H54 (cell line): ENCODE measurements at regions not wholly inside any gene's neighbourhood (a gene's known extent, or its start where the extent isn't known, plus 50 kb on each side); places are given as distances from the start of the nearest gene placed in this dataset.

Source experiments
- DNase-seq: peaks from one replicate; pipeline ENCODE4 v3.0.0; 2011; ENCODE audit warnings: low spot score, mixed read lengths; ENCODE audit not compliant: insufficient read length
- FAIRE-seq: peaks from 3 replicates; lab custom pipeline; 2011; peaks lifted over from hg19 to GRCh38; lab: Jason Lieb, UNC
- POLR2A ChIP-seq: IDR thresholded peaks from 2 replicates; pipeline ENCODE4 v1.6.1; 2011; ENCODE audit warnings: low read depth, mild to moderate bottlenecking, low read length

DNA sequence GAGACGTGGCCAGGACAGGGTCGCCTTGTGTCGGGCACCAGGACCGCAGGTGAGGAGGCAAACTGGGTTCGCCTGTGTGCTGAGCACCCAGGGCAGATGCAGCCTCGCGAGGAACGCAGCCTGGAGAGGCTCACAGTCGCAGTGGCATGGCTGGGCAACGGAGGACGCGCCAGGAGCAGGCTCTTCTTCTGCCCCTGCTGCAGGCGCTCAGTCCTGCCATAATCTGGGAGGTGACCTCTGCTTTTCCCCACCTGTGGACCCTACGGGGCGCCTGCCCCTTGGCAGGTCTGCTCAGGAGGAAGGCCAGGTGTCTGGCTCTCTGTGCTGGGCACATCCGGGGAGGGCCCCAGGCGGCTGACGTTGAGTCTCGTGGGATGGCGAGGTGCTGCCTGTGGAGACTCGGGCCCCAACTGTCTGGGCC is 1136.2 kb downstream of the BRD1 start:
- DNase-seq = no peak
- TF ChIP-seq POLR2A = no peak
- no peak for FAIRE-seq

DNA sequence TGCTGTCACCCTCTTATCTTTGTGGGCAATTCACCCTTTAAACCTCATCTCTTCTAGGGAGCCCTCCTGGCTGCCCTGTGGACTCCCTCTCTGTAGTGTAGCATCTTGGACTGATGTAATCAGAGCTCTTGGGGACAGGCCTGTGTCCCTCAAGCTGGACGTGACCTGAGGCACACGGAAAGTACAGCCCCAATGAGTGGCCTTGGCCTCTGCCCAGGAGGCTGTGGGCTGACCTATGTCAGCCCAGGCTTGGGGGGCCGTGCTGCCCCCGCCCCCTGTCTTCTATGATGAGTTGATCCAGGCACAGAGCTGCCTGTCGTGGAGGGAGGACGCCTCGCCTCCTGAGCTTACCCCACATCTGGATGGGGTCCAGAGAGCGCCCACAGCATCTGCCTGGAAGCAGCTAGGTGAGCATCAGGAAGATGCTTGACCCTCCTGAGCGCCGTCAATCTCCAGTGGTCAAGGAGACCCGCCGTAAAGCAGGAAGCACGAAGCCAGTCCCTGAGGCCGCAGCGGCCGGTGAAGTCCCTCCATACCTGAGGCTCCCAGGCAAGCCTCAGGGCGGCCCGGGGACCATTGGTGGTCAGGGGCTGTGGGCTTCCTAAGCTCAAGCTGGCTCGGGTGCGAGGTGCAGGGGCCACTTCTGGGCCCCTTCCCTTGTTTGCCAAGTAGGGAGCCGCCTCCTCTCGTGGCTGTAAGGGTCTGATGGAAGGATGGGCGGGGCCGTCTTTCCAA is 1136.9 kb downstream of the BRD1 start:
- FAIRE-seq (no peak), DNase-seq (no peak)
- TF ChIP-seq POLR2A = no peak

DNA sequence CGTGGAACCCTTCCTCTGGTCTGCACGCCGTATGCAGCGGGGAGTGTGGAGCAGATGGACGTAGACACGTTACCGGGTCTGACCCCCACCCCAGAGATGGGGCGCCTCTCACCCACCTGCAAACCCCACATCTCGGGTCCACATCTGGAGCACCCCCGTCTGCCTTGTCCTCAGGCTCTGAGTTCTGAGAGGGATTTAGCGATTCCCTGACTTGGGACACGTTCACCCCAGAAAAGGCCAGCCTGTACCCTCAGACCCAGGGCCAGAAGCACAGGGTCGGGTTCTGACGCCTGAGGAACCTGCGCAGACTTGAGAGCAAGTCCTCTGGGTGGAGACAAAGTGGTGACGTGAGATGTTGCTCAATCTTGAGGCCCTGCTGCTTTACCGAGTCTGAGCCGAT is 1138.5 kb downstream of the BRD1 start:
- no peak for TF ChIP-seq POLR2A
- DNase-seq (no peak), FAIRE-seq (no peak)

DNA sequence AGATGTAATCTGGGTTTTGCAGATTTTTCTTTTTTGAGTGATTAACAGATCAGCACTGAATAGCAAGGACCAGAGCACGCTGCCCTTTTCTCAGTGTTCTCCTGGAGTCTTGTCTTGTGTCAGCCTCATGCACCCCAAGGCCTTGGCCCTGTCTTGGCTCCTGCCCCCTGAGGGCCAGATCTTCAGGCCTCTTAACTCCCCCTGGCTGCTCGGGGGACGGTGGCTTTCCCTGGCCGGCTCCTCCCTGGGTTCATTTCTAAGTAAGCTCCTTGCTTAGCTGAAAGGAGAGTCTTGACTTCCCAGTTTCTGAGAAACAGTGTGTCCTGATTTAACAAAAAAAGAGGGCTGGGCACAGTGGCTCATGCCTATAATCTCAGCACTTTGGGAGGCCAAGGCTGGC is 1139.3 kb downstream of the BRD1 start:
- no peak for TF ChIP-seq POLR2A
- FAIRE-seq (no peak), DNase-seq (no peak)

DNA sequence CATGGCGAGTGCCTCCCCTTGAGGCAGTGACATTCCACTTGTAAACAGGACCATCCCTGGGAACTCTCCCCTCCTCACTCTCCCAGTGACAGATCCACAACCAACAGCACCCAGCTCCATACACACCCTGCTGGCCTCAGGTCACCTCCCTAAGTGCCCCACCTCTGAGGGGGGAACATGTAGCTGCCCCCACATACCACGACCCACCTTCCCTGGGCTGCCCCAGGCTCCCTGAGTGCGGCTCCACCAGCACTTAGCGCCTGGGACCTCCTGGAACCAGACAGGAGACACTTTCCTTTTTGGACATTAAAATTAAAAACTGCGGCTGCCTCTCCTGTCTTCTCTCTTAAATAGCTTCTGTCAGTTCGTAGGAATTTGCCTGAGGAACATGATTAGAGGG is 1140.1 kb downstream of the BRD1 start:
- FAIRE-seq (no peak), DNase-seq (no peak)
- TF ChIP-seq POLR2A = no peak

DNA sequence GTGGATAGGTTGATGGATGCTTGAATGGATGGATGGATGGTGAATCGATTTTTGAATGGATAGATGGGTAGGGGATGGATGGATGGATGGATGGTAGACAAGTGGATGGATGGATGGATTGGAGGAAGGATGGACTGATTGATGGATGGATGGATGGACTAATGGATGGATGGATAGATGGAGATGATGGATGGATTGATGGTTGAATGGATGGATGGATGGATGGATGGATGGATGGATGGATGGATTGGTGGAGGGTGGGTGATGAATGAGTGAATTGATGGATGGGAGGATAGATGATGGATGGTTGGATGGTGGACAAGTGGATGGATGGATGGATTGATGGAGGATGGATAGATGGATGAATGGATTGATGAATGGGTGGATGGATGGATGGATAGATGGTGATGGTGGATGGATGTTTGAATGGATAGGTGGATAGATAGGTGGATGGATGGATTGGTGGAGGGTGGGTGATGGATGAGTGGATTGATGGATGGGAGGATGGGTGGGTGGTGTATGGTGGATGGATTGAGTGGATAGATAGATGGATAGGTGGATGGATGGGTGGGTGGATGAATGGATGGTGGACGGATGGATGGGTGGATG is 1140.9 kb downstream of the BRD1 start:
- TF ChIP-seq POLR2A = no peak
- DNase-seq (no peak), FAIRE-seq (no peak)

DNA sequence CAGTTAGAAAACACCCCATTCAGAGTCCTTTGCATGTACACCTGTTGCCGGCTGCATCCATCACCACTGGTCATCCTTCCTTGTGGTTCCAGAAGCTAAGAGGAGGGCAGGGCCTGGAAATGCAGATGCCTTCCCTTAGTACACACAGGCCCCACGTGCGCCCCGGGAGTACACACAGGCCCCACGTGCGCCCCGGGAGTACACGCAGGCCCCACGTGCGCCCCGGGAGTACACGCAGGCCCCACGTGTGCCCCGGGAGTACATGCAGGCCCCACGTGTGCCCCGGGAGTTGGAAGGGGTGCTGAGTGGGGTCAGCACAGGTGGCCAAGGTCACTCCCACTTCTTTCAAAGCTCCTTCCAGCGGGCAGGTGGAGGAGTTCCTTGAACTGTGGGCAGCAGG is 1141.9 kb downstream of the BRD1 start:
- no peak for TF ChIP-seq POLR2A
- DNase-seq (no peak), FAIRE-seq (no peak)

DNA sequence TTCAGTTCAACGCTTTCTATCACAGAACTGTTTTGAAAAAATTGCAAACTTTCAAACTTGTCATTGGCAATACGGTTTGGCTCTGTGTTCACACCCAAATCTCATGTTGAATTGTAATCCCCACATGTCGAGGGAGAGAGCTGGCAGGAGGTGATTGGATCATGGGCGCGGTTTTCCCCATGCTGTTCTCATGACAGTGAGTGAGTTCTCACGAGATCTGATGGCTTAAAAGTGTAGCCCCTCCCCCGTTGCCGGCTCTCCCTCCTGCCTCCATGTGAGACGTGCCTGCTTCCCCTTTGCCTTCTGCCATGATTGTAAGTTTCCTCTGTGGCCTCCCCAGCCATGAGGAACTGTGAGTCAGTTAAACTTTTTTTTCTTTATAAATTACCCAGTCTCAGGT is 1144.0 kb downstream of the BRD1 start:
- TF ChIP-seq POLR2A = no peak
- FAIRE-seq = no peak
- no peak for DNase-seq

DNA sequence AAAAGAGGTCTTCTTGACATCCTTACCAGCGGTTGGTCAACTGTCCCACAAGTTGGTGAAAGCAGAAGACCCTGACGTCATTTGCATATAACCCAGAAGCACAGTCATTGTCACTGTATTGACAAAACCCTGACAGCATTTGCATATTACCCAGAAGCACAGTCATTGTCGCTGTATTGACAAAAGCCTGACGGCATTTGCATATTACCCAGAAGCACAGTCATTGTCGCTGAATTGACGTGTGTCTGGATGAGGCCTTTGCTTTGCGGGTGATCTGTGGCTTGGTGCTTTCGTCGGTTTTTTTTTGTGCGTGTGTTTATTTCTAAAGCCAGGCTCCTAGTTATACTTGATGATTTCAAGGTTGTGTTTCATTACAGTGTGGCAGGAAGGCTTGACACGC is 1145.2 kb downstream of the BRD1 start:
- DNase-seq (no peak), FAIRE-seq (no peak)
- no peak for TF ChIP-seq POLR2A

DNA sequence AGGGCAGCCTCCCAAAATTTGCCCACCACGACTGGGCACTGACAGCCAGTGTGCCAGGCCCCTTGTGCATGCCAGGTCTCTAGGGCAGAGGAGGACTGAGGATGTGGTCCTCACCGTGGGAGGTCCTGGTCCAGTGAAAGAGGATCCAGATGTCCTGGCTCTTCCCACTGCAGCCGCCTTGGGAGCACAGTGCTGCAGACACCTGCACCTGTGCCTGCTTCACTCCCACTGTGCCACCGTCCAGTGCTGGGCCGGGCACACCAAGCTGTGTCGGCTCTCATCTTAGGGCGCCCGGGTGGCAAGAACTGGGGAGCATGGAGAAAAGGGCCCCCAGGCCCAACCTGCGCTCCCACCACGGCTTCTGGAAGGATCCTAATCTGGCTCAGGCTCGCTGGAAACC is 1147.1 kb downstream of the BRD1 start:
- no peak for FAIRE-seq
- no peak for DNase-seq
- TF ChIP-seq POLR2A = no peak

DNA sequence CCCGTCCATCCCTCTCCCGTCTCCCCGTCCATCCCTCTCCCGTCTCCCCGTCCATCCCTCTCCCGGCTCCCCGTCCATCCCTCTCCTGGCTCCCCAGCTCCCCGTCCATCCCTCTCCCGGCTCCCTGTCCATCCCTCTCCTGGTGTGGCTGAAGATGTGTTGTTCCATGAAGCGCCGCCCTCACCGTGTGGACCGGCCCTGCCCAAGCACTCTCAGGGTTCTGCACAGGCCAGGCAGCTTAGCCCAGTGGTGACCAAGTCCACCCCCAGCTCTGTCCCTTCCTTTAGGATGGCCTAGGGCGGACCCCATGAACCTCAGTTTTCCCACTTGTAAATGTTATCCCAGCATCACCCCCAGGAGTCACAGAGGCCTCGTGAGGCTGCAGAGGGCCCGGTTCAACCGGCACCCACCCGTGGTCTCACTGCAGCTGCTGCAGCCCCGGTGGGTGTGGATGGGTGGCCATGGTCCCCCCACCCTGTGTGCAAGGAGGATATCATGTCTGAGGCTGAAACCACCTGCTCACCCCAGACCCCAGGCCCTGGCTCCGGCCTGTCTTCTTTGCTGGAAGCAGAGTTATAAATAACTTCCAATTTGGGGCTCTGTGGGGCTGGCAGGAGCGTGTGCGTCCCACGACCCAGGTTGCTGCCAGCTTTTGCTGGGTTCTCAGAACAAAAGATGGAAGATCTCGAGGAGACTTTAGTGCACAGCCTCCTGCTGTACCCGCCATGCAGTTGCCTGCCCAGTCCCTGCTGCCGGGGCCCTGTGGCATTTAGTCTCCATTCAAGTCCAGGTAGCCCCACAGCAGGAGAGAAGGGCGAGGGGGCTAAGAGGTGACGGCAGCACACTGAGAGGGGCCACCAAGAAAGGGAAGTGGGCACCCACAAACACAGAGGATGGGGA is 1147.8 kb downstream of the BRD1 start:
- FAIRE-seq = no peak
- no peak for DNase-seq
- no peak for TF ChIP-seq POLR2A

DNA sequence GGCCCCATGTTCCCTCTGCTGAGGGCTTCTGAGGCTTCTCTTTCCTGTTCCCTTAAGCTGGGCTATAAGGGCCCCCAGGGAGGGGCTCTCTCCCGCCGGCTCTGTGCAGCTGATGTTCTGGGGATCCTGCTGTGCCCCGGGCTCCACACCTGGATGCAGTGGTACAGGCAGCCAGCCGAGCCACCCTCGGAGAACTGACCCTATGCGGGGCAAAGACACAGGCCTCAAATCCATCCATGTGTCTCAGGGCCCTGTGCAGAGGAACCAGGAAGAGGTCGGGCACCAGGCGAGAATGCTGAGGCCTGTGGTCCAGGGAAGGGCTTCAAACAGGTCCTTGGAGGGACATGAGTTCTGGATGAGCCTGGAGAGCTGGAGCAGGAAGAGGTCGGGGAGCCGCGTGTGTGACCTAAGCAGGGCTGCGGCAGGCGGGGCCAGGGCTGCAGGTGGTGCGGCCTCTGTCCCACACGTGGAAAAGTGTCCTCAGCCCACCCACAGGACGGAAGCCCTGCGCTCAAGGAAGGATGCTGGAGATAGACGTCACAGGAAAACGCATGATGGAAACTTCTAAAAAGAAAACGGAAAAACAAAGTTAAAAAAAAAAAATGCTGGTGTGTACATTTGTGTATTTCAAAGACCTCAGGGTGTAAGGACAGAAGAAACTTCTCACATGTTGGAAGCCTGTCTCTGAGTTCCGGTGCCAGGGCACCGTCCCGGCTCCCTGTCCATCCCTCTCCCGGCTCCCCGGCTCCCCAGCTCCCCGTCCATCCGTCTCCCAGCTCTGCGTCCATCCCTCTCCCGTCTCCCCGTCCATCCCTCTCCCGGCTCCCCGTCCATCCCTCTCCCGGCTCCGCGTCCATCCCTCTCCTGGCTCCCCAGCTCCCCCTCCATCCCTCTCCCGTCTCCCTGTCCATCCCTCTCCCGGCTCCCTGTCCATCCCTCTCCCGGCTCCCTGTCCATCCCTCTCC is 1149.2 kb downstream of the BRD1 start:
- FAIRE-seq (no peak), DNase-seq (no peak)
- no peak for TF ChIP-seq POLR2A

DNA sequence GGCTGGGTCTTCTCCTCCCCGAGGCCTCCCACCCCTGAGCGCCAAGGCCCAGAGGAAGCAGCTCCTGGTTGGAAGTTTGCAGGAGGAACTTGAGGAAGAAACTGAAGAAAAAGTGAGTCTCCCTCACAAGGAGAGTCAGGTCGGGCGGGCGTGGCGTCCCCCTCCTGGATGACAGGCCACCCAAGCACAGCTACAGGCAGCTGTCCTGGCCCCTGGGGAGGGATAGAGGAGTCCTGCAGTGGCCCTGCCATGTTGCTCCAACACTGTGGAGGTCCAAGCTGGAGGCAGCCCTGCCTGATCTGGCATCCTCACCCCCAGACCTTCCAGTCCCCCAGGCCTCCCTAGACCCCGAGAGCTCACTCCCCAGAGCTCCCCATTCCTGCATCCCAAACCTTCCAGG is 1150.1 kb downstream of the BRD1 start:
- FAIRE-seq = no peak
- no peak for TF ChIP-seq POLR2A

More for the DNA sequence above, 1150.1 kb downstream of the BRD1 start:
- no peak for DNase-seq
